ENCODE measurements at regions not wholly inside any gene's neighbourhood (a gene's known extent, or its start where the extent isn't known, plus 50 kb on each side); places are given as distances from the start of the nearest gene placed in this dataset.

DNA sequence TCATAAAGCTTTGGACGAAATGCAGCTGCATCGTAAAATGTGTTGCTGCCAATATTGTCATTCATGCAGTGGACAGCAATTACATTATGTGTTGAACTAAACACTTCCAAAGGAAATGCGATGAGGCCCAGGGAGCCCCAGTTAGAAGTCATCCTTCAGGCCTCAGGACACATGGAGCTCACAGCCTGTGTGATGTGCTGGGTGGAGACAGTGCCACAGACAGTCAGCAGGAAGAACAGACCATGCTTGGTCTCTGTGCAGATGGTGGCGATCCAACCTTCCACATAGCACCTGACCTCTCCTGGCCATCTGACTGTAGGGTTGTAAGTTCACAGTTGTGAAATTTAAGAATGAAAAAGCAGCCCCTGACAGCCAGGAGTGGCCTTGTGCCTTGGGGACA, 118.3 kb upstream of the ALKAL2 start:
- DNase-seq, result no peak
- TF ChIP-seq, protein P1, sequence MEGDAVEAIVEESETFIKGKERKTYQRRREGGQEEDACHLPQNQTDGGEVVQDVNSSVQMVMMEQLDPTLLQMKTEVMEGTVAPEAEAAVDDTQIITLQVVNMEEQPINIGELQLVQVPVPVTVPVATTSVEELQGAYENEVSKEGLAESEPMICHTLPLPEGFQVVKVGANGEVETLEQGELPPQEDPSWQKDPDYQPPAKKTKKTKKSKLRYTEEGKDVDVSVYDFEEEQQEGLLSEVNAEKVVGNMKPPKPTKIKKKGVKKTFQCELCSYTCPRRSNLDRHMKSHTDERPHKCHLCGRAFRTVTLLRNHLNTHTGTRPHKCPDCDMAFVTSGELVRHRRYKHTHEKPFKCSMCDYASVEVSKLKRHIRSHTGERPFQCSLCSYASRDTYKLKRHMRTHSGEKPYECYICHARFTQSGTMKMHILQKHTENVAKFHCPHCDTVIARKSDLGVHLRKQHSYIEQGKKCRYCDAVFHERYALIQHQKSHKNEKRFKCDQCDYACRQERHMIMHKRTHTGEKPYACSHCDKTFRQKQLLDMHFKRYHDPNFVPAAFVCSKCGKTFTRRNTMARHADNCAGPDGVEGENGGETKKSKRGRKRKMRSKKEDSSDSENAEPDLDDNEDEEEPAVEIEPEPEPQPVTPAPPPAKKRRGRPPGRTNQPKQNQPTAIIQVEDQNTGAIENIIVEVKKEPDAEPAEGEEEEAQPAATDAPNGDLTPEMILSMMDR (IDR thresholded peaks at IDR 0.05; ENCODE audit: borderline replicate concordance, extremely low read depth, insufficient read depth), result no peak
- FAIRE-seq, result no peak

DNA sequence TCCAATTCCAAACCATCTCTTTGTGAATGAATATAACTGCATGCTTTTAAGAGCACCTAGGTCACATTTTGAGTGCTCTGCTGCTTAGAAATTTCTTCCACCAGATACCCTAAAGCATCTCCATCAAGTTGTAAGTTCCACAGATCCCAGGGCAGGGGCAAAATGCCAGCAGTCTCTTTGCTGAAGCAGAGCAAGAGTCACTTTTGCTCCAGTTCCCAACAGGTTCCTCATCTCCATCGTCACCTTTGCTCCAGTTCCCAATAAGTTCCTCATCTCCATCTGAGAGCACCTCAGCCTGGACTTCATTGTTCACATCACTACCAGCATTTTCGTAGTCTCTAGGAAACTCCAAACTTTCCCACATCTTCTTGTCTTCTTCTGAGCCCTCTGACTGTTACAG, 116.7 kb upstream of the ALKAL2 start:
- DNase-seq, result no peak
- FAIRE-seq, result no peak
- H3K9me3 ChIP-seq (ENCODE audit: control insufficient read depth in 2 of 3, insufficient read depth in 1 of 3, low read length in 3 of 3), result peaks cover 0 to 2% (median 0%) of the 10 kb centered on the region in 3 donors
- H3K9ac ChIP-seq (ENCODE audit: low read length in 3 of 3), result no peak overlapping the region
- intact Hi-C loops (cut with DNase I), result no loop called here
- H3K4me3 ChIP-seq (ENCODE audit: low read length in 3 of 3), result no peak overlapping the region
- H3K4me1 ChIP-seq (ENCODE audit: control insufficient read depth in 2 of 3, insufficient read depth in 2 of 3, low read depth in 1 of 3, low read length in 3 of 3), result no peaks in the 10 kb centered on the region
- no peaks in the 10 kb centered on the region for H3K36me3 ChIP-seq (ENCODE audit: control insufficient read depth in 2 of 3, insufficient read depth in 3 of 3, low read length in 3 of 3)
- H3K27me3 ChIP-seq (ENCODE audit: control insufficient read depth, insufficient read depth, low read length), result no peaks in the 10 kb centered on the region
- TF ChIP-seq, protein P1 (IDR thresholded peaks at IDR 0.05; ENCODE audit: borderline replicate concordance, extremely low read depth, insufficient read depth), result no peak
- no peak overlapping the region for H3K27ac ChIP-seq (ENCODE audit: low read depth in 2 of 2, low read length in 2 of 2)

More for the DNA sequence above, 118.3 kb upstream of the ALKAL2 start:
- Histone ChIP-seq H3K4me1 (ENCODE audit: control insufficient read depth in 2 of 3, insufficient read depth in 2 of 3, low read depth in 1 of 3, low read length in 3 of 3) (no peaks in the 10 kb centered on the region), H3K9ac (ENCODE audit: low read length in 3 of 3) (no peak overlapping the region), H3K36me3 (ENCODE audit: control insufficient read depth in 2 of 3, insufficient read depth in 3 of 3, low read length in 3 of 3) (no peaks in the 10 kb centered on the region), H3K27me3 (ENCODE audit: control insufficient read depth, insufficient read depth, low read length) (no peaks in the 10 kb centered on the region), H3K9me3 (ENCODE audit: control insufficient read depth in 2 of 3, insufficient read depth in 1 of 3, low read length in 3 of 3) (peaks cover 0 to 3% (median 2%) of the 10 kb centered on the region in 3 donors), H3K27ac (ENCODE audit: low read depth in 2 of 2, low read length in 2 of 2) (no peak overlapping the region), H3K4me3 (ENCODE audit: low read length in 3 of 3) (no peak overlapping the region)
- intact Hi-C loops (cut with DNase I), result no loop called here

DNA sequence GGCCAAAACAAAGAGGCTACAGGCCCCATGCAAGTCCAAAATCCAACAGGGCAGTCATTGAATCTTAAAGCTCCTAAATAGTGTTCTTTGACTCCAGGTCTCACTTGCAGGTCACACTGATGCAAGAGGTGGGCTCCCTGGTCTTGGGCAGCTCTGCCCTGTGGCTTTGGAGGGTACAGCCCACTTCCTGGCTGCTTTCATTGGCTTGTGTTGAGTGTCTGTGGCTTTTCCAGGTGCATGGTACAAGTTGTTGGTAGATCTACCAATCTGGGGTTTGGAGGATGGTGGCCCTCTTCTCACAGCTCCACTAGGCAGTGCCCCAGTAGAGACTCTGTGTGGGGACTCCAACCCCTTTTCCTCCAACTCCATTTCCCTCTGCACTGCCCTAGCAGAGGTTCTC, 115.8 kb upstream of the ALKAL2 start:
- intact Hi-C loops (cut with DNase I), result no loop called here
- DNase-seq, result no peak
- Histone ChIP-seq H3K36me3 (ENCODE audit: control insufficient read depth in 2 of 3, insufficient read depth in 3 of 3, low read length in 3 of 3) (no peaks in the 10 kb centered on the region), H3K27ac (ENCODE audit: low read depth in 2 of 2, low read length in 2 of 2) (no peak overlapping the region), H3K4me3 (ENCODE audit: low read length in 3 of 3) (no peak overlapping the region), H3K27me3 (ENCODE audit: control insufficient read depth, insufficient read depth, low read length) (no peaks in the 10 kb centered on the region), H3K4me1 (ENCODE audit: control insufficient read depth in 2 of 3, insufficient read depth in 2 of 3, low read depth in 1 of 3, low read length in 3 of 3) (no peaks in the 10 kb centered on the region), H3K9me3 (ENCODE audit: control insufficient read depth in 2 of 3, insufficient read depth in 1 of 3, low read length in 3 of 3) (peaks cover 0 to 2% (median 0%) of the 10 kb centered on the region in 3 donors), H3K9ac (ENCODE audit: low read length in 3 of 3) (no peak overlapping the region)
- TF ChIP-seq, protein P1 (IDR thresholded peaks at IDR 0.05; ENCODE audit: borderline replicate concordance, extremely low read depth, insufficient read depth), result no peak
- FAIRE-seq, result no peak

DNA sequence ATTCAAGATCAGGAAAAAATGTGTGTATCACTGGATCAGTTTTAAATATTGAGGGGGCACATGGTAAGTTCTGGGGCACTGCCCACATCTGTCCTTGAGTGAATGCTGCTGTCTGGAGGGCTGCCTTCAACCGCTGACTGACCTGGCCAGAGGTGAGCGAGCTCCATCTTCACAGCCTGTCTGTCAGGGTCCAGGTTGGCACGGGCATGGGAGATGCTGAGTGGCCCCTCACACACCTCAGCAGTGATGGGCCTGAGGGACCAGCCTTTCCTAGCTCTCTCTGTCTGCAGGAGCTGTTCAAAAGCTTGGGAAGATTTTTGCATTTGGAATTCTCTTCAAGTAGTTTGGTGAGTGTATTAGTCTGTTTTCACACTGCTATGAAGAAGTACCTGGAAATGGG, 114.8 kb upstream of the ALKAL2 start:
- H3K9me3 ChIP-seq (ENCODE audit: control insufficient read depth in 2 of 3, insufficient read depth in 1 of 3, low read length in 3 of 3), result peaks cover 0 to 2% (median 0%) of the 10 kb centered on the region in 3 donors
- no peak overlapping the region for H3K9ac ChIP-seq (ENCODE audit: low read length in 3 of 3)
- TF ChIP-seq, protein P1 (IDR thresholded peaks at IDR 0.05; ENCODE audit: borderline replicate concordance, extremely low read depth, insufficient read depth), result no peak
- no peaks in the 10 kb centered on the region for H3K36me3 ChIP-seq (ENCODE audit: control insufficient read depth in 2 of 3, insufficient read depth in 3 of 3, low read length in 3 of 3)
- no peak overlapping the region for H3K4me3 ChIP-seq (ENCODE audit: low read length in 3 of 3)
- intact Hi-C loops (cut with DNase I), result no loop called here
- no peak overlapping the region for H3K27ac ChIP-seq (ENCODE audit: low read depth in 2 of 2, low read length in 2 of 2)
- no peaks in the 10 kb centered on the region for H3K4me1 ChIP-seq (ENCODE audit: control insufficient read depth in 2 of 3, insufficient read depth in 2 of 3, low read depth in 1 of 3, low read length in 3 of 3)
- no peaks in the 10 kb centered on the region for H3K27me3 ChIP-seq (ENCODE audit: control insufficient read depth, insufficient read depth, low read length)
- DNase-seq (no peak), FAIRE-seq (no peak)
